Neural cell (in vitro differentiated cells): ENCODE measurements at regions not wholly inside any gene's neighbourhood (a gene's known extent, or its start where the extent isn't known, plus 50 kb on each side); places are given as distances from the start of the nearest gene placed in this dataset.

Experiments used
- H2AFZ ChIP-seq: fragments of 200-600, 300-800 bp; sonication (generic), shearing (Covaris generic); 2 replicates; pipeline ENCODE4 v1.6.0; 2014; ENCODE audit warnings: low read depth, mild to moderate bottlenecking, antibody characterized with exemption, low read length, moderate library complexity
- H3F3A ChIP-seq: fragments of 200-600 bp; shearing (Covaris generic); 2 replicates; pipeline ENCODE4 v1.6.1; 2016; ENCODE audit warnings: mild to moderate bottlenecking, moderate library complexity, mixed read lengths, antibody characterized with exemption, low read length; ENCODE audit not compliant: insufficient read depth, poor library complexity, severe bottlenecking
- H3K27ac ChIP-seq: fragments of 200-600, 300-800 bp; sonication (generic), shearing (Covaris generic); 2 replicates; pipeline ENCODE4 v1.5.1; 2014; ENCODE audit warnings: mild to moderate bottlenecking, low read length, moderate library complexity
- H3K27me3 ChIP-seq: fragments of 300-800, 200-600 bp; sonication (generic), shearing (Covaris generic); 2 replicates; pipeline ENCODE4 v1.6.0; 2014; ENCODE audit warnings: mild to moderate bottlenecking, low read depth, low read length, moderate library complexity; ENCODE audit not compliant: insufficient read depth
- H3K36me3 ChIP-seq: fragments of 300-800, 200-600 bp; sonication (generic), shearing (Covaris generic); 2 replicates; pipeline ENCODE4 v1.5.1; 2014; ENCODE audit warnings: mild to moderate bottlenecking, antibody characterized with exemption, low read length, moderate library complexity; ENCODE audit not compliant: insufficient read depth
- H3K4me2 ChIP-seq: fragments of 300-800, 200-600 bp; sonication (generic), shearing (Covaris generic); 2 replicates; pipeline ENCODE4 v1.6.0; 2014; ENCODE audit warnings: mild to moderate bottlenecking, low read length
- H3K4me3 ChIP-seq: fragments of 300-800, 200-600 bp; sonication (generic), shearing (Covaris generic); 2 replicates; pipeline ENCODE4 v1.5.1; 2014; ENCODE audit warnings: mild to moderate bottlenecking, low read length, moderate library complexity
- H3K79me2 ChIP-seq: fragments of 200-600 bp; shearing (Covaris generic); replicated peaks from 2 replicates; pipeline ENCODE4 v1.6.0; 2014; ENCODE audit warnings: mild to moderate bottlenecking, low read length, moderate library complexity; ENCODE audit not compliant: insufficient read depth
- H3K9ac ChIP-seq: fragments of 300-800, 200-600 bp; sonication (generic), shearing (Covaris generic); 2 replicates; pipeline ENCODE4 v1.6.1; 2016; ENCODE audit warnings: mild to moderate bottlenecking, low read length, mixed read lengths
- H3K9me2 ChIP-seq: fragments of 200-600 bp; shearing (Covaris generic); 2 replicates; pipeline ENCODE4 v1.6.1; 2016; ENCODE audit warnings: mild to moderate bottlenecking, low read length, mixed read lengths; ENCODE audit not compliant: insufficient read depth
- H3K9me3 ChIP-seq: fragments of 200-600, 300-800 bp; sonication (generic), shearing (Covaris generic); 2 replicates; pipeline ENCODE4 v1.6.1; 2016; ENCODE audit warnings: mild to moderate bottlenecking, mixed run types, low read length, moderate library complexity, mixed read lengths
- H4K20me1 ChIP-seq: fragments of 200-600 bp; shearing (Covaris generic); 2 replicates; pipeline ENCODE4 v1.6.1; 2016; ENCODE audit warnings: mild to moderate bottlenecking, mixed run types; ENCODE audit not compliant: insufficient read depth
- CTCF ChIP-seq: fragments of 450-650 bp; IDR thresholded peaks from 2 replicates; pipeline ENCODE4 v1.5.1; 2014; ENCODE audit warnings: antibody characterized with exemption, mild to moderate bottlenecking, moderate library complexity; ENCODE audit not compliant: poor library complexity, severe bottlenecking
- EP300 ChIP-seq: fragments of 450-650 bp; conservative IDR thresholded peaks from 2 replicates; pipeline ENCODE4 v1.6.1; 2014; ENCODE audit warnings: antibody characterized with exemption, mild to moderate bottlenecking, moderate library complexity; ENCODE audit not compliant: poor library complexity, severe bottlenecking
- EZH2 ChIP-seq: fragments of 200-600, 300-800 bp; shearing (Covaris generic), sonication (generic); IDR thresholded peaks from 2 replicates; pipeline ENCODE4 v1.6.1; 2014; ENCODE audit warnings: antibody characterized with exemption, low read length, borderline replicate concordance, mild to moderate bottlenecking; ENCODE audit not compliant: insufficient read depth, poor library complexity, severe bottlenecking
- MXI1 ChIP-seq: fragments of 450-650 bp; conservative IDR thresholded peaks from 2 replicates; pipeline ENCODE4 v1.6.1; 2014; ENCODE audit warnings: antibody characterized with exemption, mild to moderate bottlenecking; ENCODE audit not compliant: poor library complexity, severe bottlenecking
- POLR2AphosphoS5 ChIP-seq: IDR thresholded peaks from 2 replicates; pipeline ENCODE4 v1.6.1; 2012
- RAD21 ChIP-seq: fragments of 450-650 bp; conservative IDR thresholded peaks from 2 replicates; pipeline ENCODE4 v1.6.1; 2014; ENCODE audit warnings: antibody characterized with exemption, mild to moderate bottlenecking, moderate library complexity
- REST ChIP-seq: IDR thresholded peaks from 2 replicates; pipeline ENCODE4 v1.6.1; 2012; ENCODE audit warnings: borderline replicate concordance
- SMC3 ChIP-seq: fragments of 450-650 bp; conservative IDR thresholded peaks from 2 replicates; pipeline ENCODE4 v1.6.1; 2014; ENCODE audit warnings: antibody characterized with exemption, mild to moderate bottlenecking, moderate library complexity; ENCODE audit not compliant: poor library complexity
- TAF1 ChIP-seq: IDR thresholded peaks from 2 replicates; pipeline ENCODE4 v1.6.1; 2012; ENCODE audit warnings: low read depth

GRCh38 chr5:125673359-125673950 is 749.8 kb upstream of the GRAMD2B start:
- H3K27me3 ChIP-seq: no peaks in the 10 kb centered on the region
- no peak overlapping the region for H3K9ac ChIP-seq
- no peaks in the 10 kb centered on the region for H3K9me3 ChIP-seq
- no peaks in the 10 kb centered on the region for H3F3A ChIP-seq
- H3K9me2 ChIP-seq: no peaks in the 10 kb centered on the region
- H3K4me3 ChIP-seq: no peak overlapping the region
- no peaks in the 10 kb centered on the region for H4K20me1 ChIP-seq
- no peak overlapping the region for H2AFZ ChIP-seq
- no peak overlapping the region for H3K4me2 ChIP-seq
- no peaks in the 10 kb centered on the region for H3K79me2 ChIP-seq
- no peak for TF ChIP-seq CTCF
- TF ChIP-seq POLR2AphosphoS5: no peak
- TF ChIP-seq TAF1: no peak
- TF ChIP-seq EZH2: no peak
- TF ChIP-seq SMC3: no peak
- TF ChIP-seq MXI1: no peak
- TF ChIP-seq EP300: no peak
- no peak for TF ChIP-seq RAD21
- no peak for TF ChIP-seq REST
- H3K27ac ChIP-seq: no peak overlapping the region
- no peaks in the 10 kb centered on the region for H3K36me3 ChIP-seq

GRCh38 chr5:125679522-125679921 is 743.7 kb upstream of the GRAMD2B start:
- Histone ChIP-seq H3F3A (no peaks in the 10 kb centered on the region), H2AFZ (no peak overlapping the region)
- TF ChIP-seq SMC3 (no peak), EP300 (no peak), CTCF (no peak), EZH2 (no peak), RAD21 (no peak), REST (no peak), TAF1 (no peak), MXI1 (no peak), POLR2AphosphoS5 (no peak)

More at GRCh38 chr5:125679522-125679921, 743.7 kb upstream of the GRAMD2B start:
- H3K9me3 ChIP-seq: no peaks in the 10 kb centered on the region
- H3K27ac ChIP-seq: no peak overlapping the region
- H3K9me2 ChIP-seq: no peaks in the 10 kb centered on the region
- H3K4me2 ChIP-seq: no peak overlapping the region
- H3K9ac ChIP-seq: no peak overlapping the region
- H3K27me3 ChIP-seq: no peaks in the 10 kb centered on the region
- H3K4me3 ChIP-seq: no peak overlapping the region
- no peaks in the 10 kb centered on the region for H3K79me2 ChIP-seq
- no peaks in the 10 kb centered on the region for H4K20me1 ChIP-seq
- H3K36me3 ChIP-seq: no peaks in the 10 kb centered on the region
